22Rv1 (cell line): ENCODE measurements at regions not wholly inside any gene's neighbourhood (a gene's known extent, or its start where the extent isn't known, plus 50 kb on each side); places are given as distances from the start of the nearest gene placed in this dataset.

Experiments
- H3K27ac ChIP-seq: fragments of 450-650 bp; 2 replicates; pipeline ENCODE4 v1.5.1; 2017
- CTCF ChIP-seq: fragments of 450-650 bp; IDR thresholded peaks from 2 replicates; pipeline ENCODE4 v1.5.1; 2017; ENCODE audit warnings: mild to moderate bottlenecking
- ZFX ChIP-seq: fragments of 450-650 bp; IDR thresholded peaks from 2 replicates; pipeline ENCODE4 v1.6.1; 2017; ENCODE audit warnings: antibody characterized with exemption, borderline replicate concordance

- no peak overlapping the region for H3K27ac ChIP-seq
- TF ChIP-seq CTCF (no peak), ZFX (no peak)
Measured at GRCh38 chr5:162484095-162484494, 416.5 kb downstream of the GABRG2 start.

- no peak for TF ChIP-seq ZFX
- TF ChIP-seq CTCF = no peak
- no peak overlapping the region for H3K27ac ChIP-seq
Measured at GRCh38 chr5:162484986-162485385, 417.4 kb downstream of the GABRG2 start.

- no peak for TF ChIP-seq CTCF
- no peak for TF ChIP-seq ZFX
- H3K27ac ChIP-seq = no peak overlapping the region
Measured at GRCh38 chr5:162485666-162486292, 418.2 kb downstream of the GABRG2 start.

- no peak overlapping the region for H3K27ac ChIP-seq
- TF ChIP-seq ZFX (no peak), CTCF (no peak)
Measured at GRCh38 chr5:162487528-162488525, 420.3 kb downstream of the GABRG2 start.

- TF ChIP-seq CTCF (no peak), ZFX (no peak)
- no peak overlapping the region for H3K27ac ChIP-seq
Measured at GRCh38 chr5:162496100-162496808, 428.7 kb downstream of the GABRG2 start.

GRCh38 chr5:162497455-162497854 is 429.9 kb downstream of the GABRG2 start:
- H3K27ac ChIP-seq = no peak overlapping the region
- TF ChIP-seq ZFX = no peak
- TF ChIP-seq CTCF = no peak
